Keratinocyte (primary cell): ENCODE measurements at regions not wholly inside any gene's neighbourhood (a gene's known extent, or its start where the extent isn't known, plus 50 kb on each side); places are given as distances from the start of the nearest gene placed in this dataset.

Experiments used
- CTCF ChIP-seq, 3 experiments: IDR thresholded peaks in 1 of 3; conservative IDR thresholded peaks in 1 of 3; optimal IDR thresholded peaks in 1 of 3; 2 replicates in 2 of 3; 3 replicates in 1 of 3; pipeline versions ENCODE3 to v1.5.1; 2011; ENCODE audit warnings: low read length in 3 of 3, mild to moderate bottlenecking in 3 of 3, moderate library complexity in 2 of 3, control low read depth in 1 of 3, inconsistent platforms in 1 of 3; ENCODE audit not compliant: insufficient read depth in 2 of 3; ENCODE audit errors: extremely low read depth in 1 of 3
- EZH2 ChIP-seq: IDR thresholded peaks from one replicate; pipeline ENCODE4 v1.6.1; 2012; ENCODE audit warnings: inconsistent platforms, mild to moderate bottlenecking, low read length, moderate library complexity

- TF ChIP-seq CTCF (optimal IDR thresholded peaks at IDR 0.05 in 1 of 3, IDR thresholded peaks at IDR 0.05 in 1 of 3, conservative IDR thresholded peaks at IDR 0.05 in 1 of 3; ENCODE audit: extremely low read depth in 1 of 3, insufficient read depth in 2 of 3, low read length in 3 of 3) (no peak), EZH2 (no peak)
Measured at GRCh38 chr16:52298769-52299168, 248.2 kb downstream of the TOX3 start.
